Tibial artery (tissue), 4 donors: ENCODE measurements at regions not wholly inside any gene's neighbourhood (a gene's known extent, or its start where the extent isn't known, plus 50 kb on each side); places are given as distances from the start of the nearest gene placed in this dataset.
A peak's percentile ranks its signal among the peaks of the same experiment; 100 is the strongest.

Experiments
- DNase-seq, 2 donors: peaks; one replicate each; pipeline ENCODE4 v3.0.0-alpha.2; 2019
- H3K27ac ChIP-seq, 2 donors: fragments of 200-600 bp; sonication (generic) in 1 of 2; 1 replicate in 1 of 2; 2 replicates in 1 of 2; pipeline ENCODE4 v1.5.1; 2018 to 2019; ENCODE audit warnings: mild to moderate bottlenecking in 1 of 2
- H3K27me3 ChIP-seq, 2 donors: fragments of 200-600 bp; sonication (generic) in 1 of 2; one replicate each; pipeline versions ENCODE4 v1.5.1 to v1.6.0; 2016 to 2019
- H3K36me3 ChIP-seq, 3 donors: fragments of 200-600 bp; sonication (generic) in 2 of 3; one replicate each; pipeline ENCODE4 v1.5.1; 2016 to 2019; ENCODE audit warnings: mild to moderate bottlenecking in 2 of 3
- H3K4me1 ChIP-seq, 4 donors: fragments of 200-600 bp; sonication (generic) in 2 of 4; 1 replicate in 3 of 4; 2 replicates in 1 of 4; pipeline ENCODE4 v1.5.1; 2016 to 2019
- H3K4me3 ChIP-seq, 2 donors: fragments of 200-600 bp; sonication (generic) in 1 of 2; 1 replicate in 1 of 2; 2 replicates in 1 of 2; pipeline ENCODE4 v1.5.1; 2018 to 2019; ENCODE audit warnings: mild to moderate bottlenecking in 2 of 2
- H3K9me3 ChIP-seq, 3 donors: fragments of 200-600 bp; sonication (generic) in 1 of 3; one replicate each; pipeline ENCODE4 v1.5.1; 2016 to 2019
- CTCF ChIP-seq, 2 experiments: fragments of 200-600 bp in 1 of 2; fragments of 450-650 bp in 1 of 2; IDR thresholded peaks; one replicate each; pipeline ENCODE4 v1.5.1; 2017 to 2019; ENCODE audit warnings: antibody characterized with exemption in 2 of 2, mild to moderate bottlenecking in 1 of 2, moderate library complexity in 1 of 2
- intact Hi-C: fragments of 100-400 bp; cut with DNase I; formaldehyde crosslinking; loops from one replicate; pipeline ENCODE4 v1.15.0; 2023; ENCODE audit warnings: low total_unique reads

GRCh38 chr6:140101367-140101766 is 726.9 kb upstream of the CITED2 start:
- no peak for TF ChIP-seq CTCF (IDR thresholded peaks at IDR 0.05)
- Histone ChIP-seq H3K9me3 (no peaks in the 10 kb centered on the region), H3K4me3 (no peak overlapping the region), H3K4me1 (peaks cover 0 to 41% (median 6%) of the 10 kb centered on the region in 4 donors), H3K36me3 (no peaks in the 10 kb centered on the region), H3K27ac (no peak overlapping the region), H3K27me3 (no peaks in the 10 kb centered on the region)
- intact Hi-C loops, result no loop called here
- no peak for DNase-seq

DNA sequence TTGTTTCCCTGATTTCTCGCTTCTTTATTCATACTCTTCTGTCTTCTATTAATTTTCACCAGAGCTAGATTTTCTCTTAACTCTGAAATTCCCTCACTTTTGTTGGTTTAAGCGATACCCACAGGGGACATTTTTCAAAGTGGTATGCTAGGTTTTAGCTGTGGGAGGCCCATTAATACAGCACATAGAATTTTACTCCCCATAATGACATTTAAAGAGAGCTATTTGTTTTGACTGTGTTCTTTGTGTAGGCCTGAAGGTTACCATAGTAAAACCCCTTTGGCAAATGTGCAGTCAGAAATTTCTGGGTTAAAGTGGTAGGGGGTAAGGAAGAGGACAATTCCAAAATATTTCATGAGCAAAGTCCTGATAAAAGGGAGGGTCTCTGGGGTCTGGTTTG is 721.1 kb upstream of the CITED2 start:
- Histone ChIP-seq H3K9me3 (no peaks in the 10 kb centered on the region), H3K4me3 (no peak overlapping the region), H3K27ac (no peak overlapping the region), H3K36me3 (no peaks in the 10 kb centered on the region), H3K4me1 (peaks cover 0 to 17% (median 0%) of the 10 kb centered on the region in 4 donors), H3K27me3 (no peaks in the 10 kb centered on the region)
- TF ChIP-seq CTCF (IDR thresholded peaks at IDR 0.05), result no peak
- DNase-seq, result no peak
- intact Hi-C loops, result no loop called here

DNA sequence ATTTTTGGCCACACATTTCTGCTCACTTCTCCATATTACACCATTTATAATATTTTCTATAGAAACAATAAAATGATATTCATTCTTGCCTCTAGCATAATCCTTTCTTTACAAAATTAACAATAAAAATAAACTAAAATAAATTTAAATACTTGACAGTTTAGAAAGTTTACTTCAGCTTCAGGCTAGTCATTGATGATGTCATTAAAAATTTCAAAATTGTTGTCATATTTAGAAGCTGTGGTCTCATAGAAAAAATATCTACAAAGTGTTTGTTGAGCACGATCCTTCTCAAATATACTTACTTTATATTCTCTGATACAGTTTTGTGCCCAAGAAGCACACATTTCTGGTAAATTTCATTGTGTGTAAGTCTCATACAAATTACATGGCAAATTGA is 717.4 kb upstream of the CITED2 start:
- Histone ChIP-seq H3K27ac (no peak overlapping the region), H3K4me3 (no peak overlapping the region), H3K27me3 (no peaks in the 10 kb centered on the region), H3K9me3 (no peaks in the 10 kb centered on the region), H3K4me1 (no peaks in the 10 kb centered on the region), H3K36me3 (no peaks in the 10 kb centered on the region)
- no peak for DNase-seq
- intact Hi-C loops, result no loop called here
- TF ChIP-seq CTCF (IDR thresholded peaks at IDR 0.05), result no peak

DNA sequence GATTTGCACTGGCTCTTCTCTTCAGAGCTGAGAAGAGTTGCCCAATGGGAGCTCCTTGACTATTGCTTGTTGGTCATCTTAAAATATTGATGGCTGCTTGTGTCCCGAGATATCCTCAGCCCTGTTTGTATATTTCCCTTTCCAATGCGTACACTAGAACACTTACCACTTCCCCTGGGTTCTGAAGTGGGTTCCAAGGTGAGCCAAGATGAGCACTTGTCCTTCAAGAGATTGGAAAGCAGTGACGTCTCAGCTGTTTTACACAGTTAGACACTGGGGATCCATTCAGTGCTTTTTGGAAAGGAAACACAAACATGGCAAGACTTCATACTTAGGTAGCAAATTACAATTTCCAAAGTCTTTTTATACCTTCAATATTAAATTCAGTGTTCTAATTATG is 716.4 kb upstream of the CITED2 start:
- TF ChIP-seq CTCF (IDR thresholded peaks at IDR 0.05), result no peak
- Histone ChIP-seq H3K27me3 (no peaks in the 10 kb centered on the region), H3K4me1 (no peaks in the 10 kb centered on the region), H3K27ac (no peak overlapping the region), H3K36me3 (no peaks in the 10 kb centered on the region), H3K9me3 (no peaks in the 10 kb centered on the region), H3K4me3 (no peak overlapping the region)
- no peak for DNase-seq
- intact Hi-C loops, result no loop called here

- Histone ChIP-seq H3K36me3 (no peaks in the 10 kb centered on the region), H3K4me3 (no peak overlapping the region), H3K9me3 (no peaks in the 10 kb centered on the region), H3K4me1 (peaks cover 0 to 50% (median 22%) of the 10 kb centered on the region in 4 donors), H3K27me3 (no peaks in the 10 kb centered on the region), H3K27ac (peak overlapping the region; percentile 44 to 73)
- no peak for TF ChIP-seq CTCF (IDR thresholded peaks at IDR 0.05)
- no peak for DNase-seq
- intact Hi-C loops, result no loop called here
Measured at GRCh38 chr6:140083375-140083774, 708.9 kb upstream of the CITED2 start.

DNA sequence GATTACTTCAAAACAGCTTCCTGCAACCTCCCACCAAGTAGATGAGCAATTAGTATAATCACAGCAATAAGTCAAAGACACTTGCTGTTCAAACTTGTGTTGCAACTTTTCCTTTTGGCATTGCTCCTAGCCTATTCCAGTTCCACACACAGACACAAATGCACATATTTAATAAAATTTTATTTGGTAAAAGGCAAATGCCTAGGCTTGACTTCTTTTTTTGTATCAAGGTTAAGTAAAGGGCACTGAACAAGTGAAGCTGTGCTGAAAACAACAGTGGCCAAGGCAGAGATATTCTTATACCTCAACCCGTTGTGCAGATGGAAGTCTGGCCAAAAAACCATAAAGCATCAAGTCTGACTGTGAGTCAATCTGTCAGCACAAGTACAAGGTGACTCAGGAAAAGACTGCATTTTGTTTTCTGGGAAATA is 708.4 kb upstream of the CITED2 start:
- no peaks in the 10 kb centered on the region for H3K36me3 ChIP-seq
- TF ChIP-seq CTCF (IDR thresholded peaks at IDR 0.05), result no peak
- H3K9me3 ChIP-seq, result no peaks in the 10 kb centered on the region
- peak overlapping the region; percentile 44 to 73 for H3K27ac ChIP-seq
- no peak for DNase-seq
- peaks cover 0 to 55% (median 27%) of the 10 kb centered on the region in 4 donors for H3K4me1 ChIP-seq
- no peak overlapping the region for H3K4me3 ChIP-seq
- no peaks in the 10 kb centered on the region for H3K27me3 ChIP-seq
- intact Hi-C loops, result no loop called here
